HG02610 (cell line): ENCODE measurements at regions not wholly inside any gene's neighbourhood (a gene's known extent, or its start where the extent isn't known, plus 50 kb on each side); places are given as distances from the start of the nearest gene placed in this dataset.
"Not testable (repeated sequence)": the region's sequence is repeated elsewhere in the genome, so short reads cannot be mapped to it uniquely, and the experiment has no call there.

Experiments
- ATAC-seq: cut with Tn5 transposase; IDR thresholded peaks from one replicate; pipeline ENCODE4 v1.9.1; 2021; ENCODE audit warnings: mild to moderate bottlenecking, moderate library complexity; ENCODE audit not compliant: unreplicated experiment

DNA sequence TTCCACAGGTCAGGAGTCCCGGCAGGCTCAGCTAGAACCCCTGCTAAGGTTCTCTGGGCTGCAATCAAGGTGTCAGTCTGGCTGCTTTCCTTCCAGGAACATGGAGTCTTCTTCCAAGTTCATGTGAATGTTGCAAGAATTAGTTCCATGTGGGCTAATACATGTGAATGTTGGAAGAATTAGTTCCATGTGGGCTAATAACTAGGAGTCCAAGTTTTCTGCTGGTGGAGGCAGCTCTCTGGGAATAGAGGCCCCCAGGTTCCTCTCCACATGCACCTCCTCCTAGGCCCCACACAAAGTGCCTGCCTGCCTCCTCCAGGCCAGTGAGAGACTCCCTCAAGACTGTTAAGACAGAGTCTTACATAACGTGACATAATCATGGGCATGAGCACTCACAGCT, 140.8 kb upstream of the SLC35G4 start:
- no peak for ATAC-seq

DNA sequence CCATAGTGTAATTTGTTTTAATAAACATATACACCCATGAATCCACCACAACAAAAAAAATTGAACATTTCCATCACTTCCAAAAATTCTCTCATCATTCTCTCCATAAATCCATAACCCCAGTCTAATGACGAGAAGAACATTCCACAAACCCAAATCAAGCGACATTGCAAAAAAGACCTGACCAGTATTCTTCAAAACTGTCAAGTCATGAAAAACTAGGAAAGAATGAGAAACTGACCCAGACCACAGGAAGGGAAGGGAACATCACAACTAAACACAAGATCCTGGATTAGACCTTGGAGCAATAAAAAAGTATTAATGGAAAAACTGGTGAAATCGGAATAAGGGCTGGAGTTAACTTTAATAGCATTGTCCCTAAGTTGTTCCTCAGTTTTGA, 141.3 kb upstream of the SLC35G4 start:
- no peak for ATAC-seq

DNA sequence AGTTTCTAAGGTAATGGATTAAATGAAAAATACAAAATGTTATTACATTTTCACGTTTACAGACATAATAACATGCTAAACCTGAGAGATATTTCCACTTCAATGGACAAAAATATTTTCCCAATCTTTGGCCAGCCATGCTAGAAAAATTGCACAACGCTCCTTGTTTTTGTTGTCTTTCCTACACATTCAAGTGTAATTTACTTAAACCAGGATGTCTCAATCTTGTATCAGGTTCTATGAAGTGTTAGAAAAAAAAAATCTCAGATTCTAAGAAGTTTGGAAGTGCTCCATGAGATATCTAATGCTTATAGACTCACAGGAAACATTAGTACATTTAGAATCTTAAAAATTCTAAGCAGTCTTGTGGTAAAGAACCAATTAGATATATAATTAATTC, 141.8 kb upstream of the SLC35G4 start:
- no peak for ATAC-seq

DNA sequence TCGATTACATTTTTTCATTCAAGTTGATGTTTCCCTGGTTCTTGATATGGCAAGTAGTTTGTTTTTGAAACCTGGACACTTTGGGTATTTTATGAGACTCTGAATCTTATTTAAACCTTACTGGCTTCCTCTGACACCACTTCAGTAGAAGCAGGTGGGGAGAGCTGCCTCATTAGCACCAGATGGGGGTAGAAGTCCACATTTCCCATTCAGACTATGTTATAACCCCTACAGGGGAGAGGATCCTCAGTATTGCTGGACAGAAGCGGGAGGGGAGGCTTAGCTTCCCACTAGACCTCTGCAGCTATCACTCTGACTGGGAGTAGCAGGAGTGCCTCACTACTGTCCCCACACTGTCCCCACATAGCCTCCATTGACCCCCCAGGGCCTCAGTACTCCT, 145.3 kb upstream of the SLC35G4 start:
- no peak for ATAC-seq

DNA sequence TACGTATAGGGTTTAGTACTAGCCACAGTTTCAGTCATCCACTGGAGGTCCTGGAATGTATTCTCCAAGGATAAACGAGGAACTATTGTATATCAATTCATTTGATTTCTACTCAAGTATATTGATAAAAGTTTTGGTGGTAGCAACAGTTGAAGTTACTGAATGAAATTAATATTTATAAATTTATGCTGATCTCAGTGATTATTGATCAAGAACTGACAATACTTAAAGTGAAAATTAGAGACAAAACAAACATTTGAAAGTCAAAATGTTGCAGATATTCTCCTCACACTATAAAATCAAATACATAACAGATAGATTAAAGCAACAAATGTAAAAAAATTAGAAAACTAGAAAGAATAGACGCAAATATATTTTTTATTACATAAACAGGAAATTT, 150.9 kb upstream of the SLC35G4 start:
- no peak for ATAC-seq

DNA sequence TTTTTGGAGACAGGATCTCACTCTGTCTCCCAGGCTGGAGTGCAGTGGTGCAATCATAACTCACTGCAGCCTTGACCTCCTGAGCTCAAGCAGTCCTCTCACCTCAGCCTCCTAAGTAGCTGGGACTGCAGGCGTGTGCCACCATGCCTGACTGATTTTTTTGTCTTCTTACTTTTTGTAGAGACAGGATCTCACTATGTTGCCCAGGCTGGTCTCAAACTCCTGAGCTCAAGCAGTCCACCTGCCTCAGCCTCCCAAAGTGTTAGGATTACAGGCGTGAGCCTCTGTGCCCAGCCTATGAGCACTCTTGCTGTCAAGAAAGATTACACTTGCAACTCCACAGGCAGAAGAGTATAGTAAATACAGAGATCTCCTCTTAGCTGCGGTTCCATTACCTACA, 151.5 kb upstream of the SLC35G4 start:
- ATAC-seq, result not testable (repeated sequence)

DNA sequence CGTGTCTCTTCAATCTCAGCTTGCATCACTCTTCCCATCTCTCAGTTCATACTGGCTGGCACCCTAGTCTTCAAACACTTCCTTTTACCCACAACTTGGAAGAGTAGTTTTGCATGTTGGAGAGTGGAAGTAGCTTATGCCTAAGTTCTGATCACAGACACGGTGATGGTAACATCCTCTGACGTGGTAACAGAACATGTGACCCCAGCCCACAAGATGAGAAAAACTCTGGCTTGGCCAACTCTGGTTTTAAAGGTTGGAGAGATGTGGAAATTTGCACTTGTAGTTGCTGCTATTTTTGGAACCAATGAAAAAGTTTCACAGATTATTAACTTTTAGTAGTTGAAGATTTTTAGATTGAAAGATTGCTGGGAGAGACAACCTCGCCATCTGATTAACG, 155.4 kb upstream of the SLC35G4 start:
- no peak for ATAC-seq

DNA sequence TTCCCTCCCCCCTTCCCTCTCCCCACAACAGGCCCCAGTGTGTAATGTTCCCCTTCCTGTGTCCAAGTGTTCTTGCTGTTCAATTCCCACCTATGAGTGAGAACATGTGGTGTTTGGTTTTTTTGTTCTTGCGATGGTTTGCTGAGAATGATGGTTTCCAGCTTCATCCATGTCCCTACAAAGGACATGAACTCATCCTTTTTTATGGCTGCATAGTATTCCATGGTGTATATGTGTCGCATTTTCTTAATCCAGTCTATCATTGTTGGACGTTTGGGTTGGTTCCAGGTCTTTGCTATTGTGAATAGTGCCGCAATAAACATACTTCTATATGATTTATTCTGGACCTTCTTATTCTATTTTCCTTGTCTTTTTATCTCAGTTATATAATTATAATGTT, 165.2 kb upstream of the SLC35G4 start:
- not testable (repeated sequence) for ATAC-seq

DNA sequence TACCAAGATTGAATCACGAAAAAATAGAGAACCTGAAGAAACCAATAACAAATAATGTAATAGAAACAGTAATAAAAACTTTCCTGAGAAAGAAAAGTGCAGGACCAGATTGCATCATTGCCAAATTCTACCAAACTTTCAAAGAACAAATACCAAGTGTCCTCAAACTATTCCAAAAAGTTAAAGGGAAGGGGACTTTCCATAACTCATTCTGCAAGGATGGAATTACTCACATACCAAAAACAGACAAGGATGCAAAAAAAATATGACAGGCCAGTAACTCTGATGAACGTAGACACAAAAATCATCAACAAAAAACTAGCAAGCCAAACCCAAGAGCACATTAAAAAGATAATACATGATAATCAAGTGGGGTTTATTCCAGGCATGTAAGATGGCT, 172.3 kb upstream of the SLC35G4 start:
- no peak for ATAC-seq

DNA sequence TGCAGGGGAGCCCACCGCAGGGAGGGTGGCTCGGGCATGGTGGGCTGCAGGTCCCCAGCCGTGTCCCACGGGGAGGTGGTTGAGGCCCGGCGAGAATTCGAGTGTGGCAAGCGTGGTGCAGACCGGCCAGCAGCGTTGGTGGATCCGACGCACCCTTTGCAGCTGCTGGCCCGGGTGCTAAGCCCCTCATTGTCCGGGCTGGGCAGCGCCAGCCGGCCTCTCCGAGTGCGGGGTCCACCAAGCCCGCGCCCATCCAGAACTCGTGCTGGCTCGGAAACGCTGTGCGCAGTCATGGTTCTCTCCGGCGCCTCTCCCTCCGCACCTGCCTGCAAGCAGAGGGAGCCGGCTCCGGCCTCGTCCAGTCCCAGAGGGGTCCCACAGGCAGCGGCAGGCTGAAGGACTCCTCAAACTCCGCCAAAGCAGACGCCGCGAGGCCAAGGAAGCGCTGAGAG, 177.0 kb upstream of the SLC35G4 start:
- no peak for ATAC-seq

DNA sequence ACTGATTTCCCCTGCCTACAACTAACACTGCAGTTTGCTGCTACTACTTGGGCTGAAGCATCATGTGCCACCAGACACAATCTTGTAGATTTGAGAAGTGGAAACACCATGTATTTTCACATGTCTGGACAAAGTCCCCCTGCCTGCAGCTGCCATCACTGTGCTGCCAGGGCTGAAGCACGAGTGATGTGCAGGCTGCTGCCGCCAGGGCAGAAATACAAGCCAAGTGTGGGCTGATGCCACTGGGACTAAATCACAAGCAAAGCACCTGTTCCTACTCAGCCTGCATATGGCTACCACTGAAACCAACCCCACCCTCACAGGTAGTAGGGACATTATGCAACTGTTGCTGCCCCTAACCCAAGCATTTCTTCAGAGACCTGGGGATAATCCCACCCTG, 179.5 kb upstream of the SLC35G4 start:
- no peak for ATAC-seq

DNA sequence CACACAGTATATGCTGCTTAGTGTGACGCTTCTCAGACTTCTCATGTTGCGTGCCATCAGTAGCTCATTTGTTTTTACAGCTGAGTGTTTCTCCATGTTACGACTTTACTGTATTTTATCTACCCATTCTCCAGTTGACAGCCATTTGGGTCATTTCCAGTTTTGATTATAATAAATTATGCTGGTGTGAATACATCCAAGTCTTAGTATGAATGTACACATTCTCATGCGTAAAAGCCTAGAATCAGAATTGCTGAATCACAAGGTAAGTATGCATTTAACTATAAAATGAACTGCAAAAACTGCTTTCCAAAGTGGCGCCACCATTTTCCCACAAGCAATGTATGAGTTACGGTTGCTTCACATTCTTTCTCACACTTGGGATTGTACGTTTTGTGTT, 184.2 kb upstream of the SLC35G4 start:
- ATAC-seq, result no peak

DNA sequence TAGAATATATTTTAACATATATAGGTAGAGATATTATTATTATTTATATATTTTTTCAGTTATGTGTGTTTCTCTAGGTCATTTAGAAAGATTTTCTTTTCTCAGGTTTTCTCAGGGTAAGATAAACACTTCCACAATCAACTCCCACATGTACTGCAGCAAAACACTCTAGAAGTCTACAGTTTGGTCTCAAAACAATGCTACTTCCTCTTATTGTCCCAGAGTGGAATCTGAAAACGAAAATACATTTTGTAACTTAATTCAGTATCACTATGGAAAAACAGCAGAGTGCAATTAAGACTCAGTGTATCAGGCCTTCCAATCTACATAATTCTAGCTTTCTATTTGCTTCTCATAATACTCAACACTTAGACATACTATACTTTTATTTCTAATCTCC, 190.1 kb upstream of the SLC35G4 start:
- ATAC-seq, result no peak

DNA sequence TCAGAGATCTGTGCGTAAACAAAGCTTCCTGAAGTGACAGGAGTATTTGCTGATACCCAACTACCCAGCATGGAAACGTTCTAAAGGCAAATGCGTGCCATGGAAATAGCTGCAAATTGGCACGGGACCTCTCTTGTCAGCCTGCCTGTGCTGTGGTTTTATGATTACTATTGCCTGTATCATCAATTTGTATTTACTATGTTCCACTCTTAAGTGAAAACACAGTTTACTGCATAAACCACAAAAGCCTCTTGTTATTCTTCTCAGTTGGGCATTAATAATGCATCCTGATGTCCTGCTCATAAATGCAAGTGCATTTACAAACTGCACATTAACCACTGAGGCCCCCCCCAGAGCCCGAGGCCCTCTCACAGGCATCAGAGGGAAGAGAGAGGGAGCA, 196.6 kb upstream of the SLC35G4 start:
- no peak for ATAC-seq

DNA sequence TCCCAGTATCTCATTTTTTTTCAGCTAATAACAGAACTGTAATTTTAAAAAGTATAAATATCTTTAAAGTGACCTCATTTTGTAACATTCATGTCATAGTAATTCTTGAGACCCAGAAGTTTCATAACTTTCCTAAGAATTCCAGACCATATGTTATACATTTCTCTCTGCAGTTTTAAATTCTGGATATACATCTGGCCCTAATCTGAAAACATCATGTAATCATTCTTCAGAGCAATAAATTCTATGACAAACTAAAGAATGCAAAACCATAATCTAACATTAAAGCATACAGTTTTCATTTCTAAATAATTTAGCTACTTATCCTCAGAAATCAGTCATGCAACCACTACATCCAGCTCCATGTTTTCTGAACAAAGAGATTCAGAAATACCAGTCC, 198.3 kb upstream of the SLC35G4 start:
- no peak for ATAC-seq

DNA sequence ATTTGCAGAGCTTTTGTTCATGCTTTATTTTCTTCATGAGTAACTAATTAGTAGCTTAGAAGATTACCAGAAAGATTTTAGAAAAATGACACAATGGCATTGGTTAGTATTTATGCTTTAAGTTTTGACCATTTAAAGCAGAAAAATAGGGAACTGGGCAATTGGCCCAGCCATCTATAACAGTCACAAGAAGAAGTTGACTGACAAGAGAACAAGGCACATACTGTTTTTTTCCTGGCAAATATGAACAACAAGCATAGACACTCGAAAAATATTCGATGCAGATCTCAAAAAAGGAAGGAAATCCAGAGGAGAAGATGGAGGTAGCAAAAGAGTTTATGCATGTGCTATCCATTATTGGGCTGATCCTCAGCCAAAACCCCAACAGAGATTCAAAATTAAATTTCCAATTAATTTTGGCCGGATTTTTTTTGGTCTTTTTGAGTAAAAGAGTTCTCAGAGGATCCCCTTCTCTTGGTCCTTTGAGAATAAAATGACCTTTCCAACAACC, 200.8 kb upstream of the SLC35G4 start:
- no peak for ATAC-seq

DNA sequence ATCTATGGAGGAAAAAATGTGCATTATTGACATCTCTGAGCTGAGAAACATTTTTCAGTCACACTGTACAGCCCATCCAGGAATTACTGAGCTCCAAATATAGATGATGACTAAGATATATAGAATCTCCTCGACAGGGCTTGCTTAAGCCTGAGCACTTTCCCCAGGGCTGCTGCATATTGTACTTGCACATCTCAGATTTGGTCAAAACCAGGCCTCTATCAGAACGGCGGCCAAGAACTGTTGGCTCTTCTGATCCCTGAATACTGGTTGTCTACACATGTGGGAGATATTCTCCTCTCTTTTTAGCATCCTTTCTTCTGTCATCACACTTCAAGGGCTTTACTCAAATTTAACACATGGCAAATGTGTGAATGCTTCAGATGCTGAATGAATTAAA, 201.5 kb upstream of the SLC35G4 start:
- no peak for ATAC-seq

DNA sequence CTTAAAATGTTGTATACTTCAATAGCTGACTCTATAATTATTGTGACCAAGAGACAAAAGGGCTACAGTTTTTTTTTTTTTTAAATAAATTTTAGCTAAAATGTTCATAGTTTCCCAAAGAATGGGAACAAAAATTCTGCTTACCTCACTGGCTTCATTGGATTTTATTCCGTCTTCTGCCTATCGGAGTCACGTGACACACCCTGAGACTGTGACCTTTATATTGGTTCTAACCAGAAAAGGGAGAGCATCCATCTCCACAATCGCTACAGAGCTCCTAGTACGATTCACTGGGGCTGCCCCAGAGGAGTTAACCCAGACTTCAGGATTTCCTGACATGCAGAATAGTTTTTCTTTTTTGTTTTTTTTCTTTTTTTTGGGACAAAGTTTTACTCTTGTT, 203.6 kb upstream of the SLC35G4 start:
- ATAC-seq, result no peak

DNA sequence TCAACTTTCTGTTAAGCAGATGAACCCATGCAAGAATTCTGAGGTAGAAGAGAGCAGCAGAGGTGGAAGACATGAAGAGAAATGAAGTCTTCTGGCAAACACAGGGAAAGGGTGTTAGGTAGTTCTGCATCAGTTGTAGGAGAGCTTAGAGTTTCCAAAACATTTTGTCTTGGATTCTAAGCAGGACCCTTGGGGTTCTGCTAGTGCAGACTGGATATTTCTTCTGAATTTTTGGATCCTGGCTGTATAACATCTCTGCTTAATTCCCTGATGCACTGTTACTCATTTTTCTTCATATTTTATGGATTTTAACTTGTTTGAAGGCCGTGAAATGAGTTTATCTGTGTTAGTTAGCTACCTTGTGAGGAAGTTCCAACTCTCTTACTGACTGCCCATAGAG, 208.7 kb upstream of the SLC35G4 start:
- no peak for ATAC-seq

DNA sequence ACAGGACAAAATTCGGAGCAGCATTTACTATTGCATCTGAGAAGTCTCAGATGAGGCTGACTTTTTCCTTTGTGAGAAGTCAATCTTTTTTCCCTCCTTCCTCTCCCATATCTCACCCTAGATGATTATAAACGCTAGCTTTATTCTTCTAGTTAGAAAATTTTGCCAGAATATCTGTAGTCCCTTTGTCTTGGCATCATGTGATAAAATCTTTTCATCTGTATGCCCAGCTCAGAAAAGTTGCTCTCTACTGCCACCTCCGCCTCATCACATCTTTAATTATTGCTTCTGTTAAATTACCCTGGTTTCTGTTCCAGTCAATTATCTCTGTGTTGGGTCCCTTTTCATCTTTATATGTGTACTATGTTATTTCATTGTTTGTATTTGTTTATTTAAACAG, 210.8 kb upstream of the SLC35G4 start:
- no peak for ATAC-seq

DNA sequence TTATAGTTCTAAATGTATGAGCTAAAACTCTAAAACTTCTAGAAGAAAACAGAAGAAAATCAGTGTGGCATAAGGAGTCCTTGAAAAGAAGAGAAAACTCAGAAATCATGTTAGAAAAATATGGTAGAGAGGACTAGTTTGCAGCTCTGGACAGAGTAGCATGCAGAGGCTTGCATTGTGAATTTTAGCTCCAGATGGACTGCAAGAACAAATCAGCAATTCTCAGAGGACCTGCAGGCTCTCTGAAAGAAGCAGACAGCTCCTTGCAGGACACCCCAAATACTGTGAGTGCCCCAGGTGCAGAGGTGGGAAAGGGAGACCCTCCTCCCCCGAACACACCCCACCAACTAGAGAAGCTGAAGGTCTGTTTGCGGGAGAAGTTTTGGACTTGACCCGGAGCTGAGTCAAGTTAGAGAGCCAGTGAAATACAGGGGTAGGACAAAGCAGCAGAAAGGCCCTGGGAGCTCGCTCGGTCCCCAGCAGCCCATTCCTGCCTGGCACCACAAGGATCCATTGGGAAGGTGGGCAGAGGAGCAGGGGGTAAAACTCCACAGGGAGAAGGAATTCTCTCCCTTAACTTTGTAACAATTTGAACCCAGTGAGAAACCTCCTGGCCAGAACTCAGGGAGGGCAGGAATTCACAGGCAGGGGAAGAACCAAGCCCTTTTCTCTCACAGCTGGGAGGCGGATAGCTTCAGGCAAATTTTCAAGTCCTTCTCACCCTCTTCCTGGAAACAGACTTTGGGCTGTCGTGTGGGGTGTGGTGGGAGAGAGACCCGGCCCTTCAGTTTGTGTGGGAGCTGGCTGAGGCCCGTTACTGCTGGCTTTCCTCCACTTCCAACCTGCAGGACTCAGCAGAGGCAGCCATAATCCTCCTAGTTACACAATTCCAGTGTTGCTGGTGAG, 216.2 kb upstream of the SLC35G4 start:
- ATAC-seq, result no peak

DNA sequence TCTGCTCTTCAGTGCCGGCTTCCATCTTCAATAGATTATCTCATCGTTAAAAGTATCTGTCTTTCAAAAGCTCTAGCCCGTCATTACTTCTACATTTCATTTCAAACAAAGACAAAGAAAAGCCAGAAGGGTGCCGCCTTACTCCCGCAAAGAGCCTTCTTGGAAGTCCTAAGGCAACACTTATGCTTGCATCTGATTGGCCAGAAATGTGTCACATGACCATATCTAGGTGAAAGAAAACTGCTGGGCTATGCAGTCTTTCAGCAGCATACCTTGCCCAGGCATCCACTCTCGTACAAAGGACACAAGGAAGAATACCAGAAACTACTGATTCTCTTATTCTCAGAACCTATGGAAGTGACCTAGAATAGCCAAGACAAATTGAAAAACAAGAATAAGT, 217.1 kb upstream of the SLC35G4 start:
- ATAC-seq, result no peak

DNA sequence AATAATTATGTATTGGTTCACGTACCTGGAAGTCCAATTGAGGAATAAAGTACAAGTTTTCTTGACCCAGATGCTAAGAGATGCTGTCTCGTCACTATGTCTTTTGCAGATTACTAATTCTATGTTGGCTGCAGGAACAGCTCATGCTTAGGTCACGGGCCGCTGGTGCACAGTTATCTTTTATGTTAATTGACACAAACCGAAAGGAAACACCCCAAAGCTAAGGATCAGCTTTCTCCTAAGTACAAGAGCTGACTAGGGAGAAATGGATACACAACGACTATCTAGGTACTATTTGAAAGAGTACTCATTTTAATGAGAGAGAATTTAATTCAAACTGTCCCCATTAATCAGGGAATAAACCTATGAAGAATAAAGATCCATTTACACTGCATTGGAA, 217.7 kb upstream of the SLC35G4 start:
- no peak for ATAC-seq
